ENCODE measurements at regions not wholly inside any gene's neighbourhood (a gene's known extent, or its start where the extent isn't known, plus 50 kb on each side); places are given as distances from the start of the nearest gene placed in this dataset.

DNA sequence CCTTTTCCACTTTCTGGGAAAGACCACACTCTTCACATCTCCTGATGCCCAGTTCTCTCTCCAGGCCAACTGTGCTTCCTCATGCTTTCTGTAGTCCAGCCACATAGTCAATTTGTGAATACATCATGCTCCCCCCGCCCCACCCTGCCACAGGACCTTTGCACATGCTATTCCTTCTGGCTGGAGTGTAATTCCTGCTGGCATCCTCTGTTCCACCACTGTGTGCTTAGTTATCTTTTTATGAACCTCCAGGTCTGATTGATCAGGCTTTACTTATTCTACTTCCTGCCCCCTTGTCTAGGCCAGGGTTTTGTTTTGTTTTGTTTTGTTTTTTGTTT, 372.6 kb upstream of the RIOK2 start:
- H3F3A ChIP-seq (ENCODE audit: insufficient read depth, low read length, poor library complexity, severe bottlenecking), result peaks cover 5% of the 10 kb centered on the region
- H4K20me1 ChIP-seq (ENCODE audit: insufficient read depth), result no peaks in the 10 kb centered on the region
- H3K9ac ChIP-seq (ENCODE audit: low read length), result no peak overlapping the region
- no peaks in the 10 kb centered on the region for H3K27me3 ChIP-seq (ENCODE audit: insufficient read depth, low read depth, low read length)
- no peak overlapping the region for H2AFZ ChIP-seq (ENCODE audit: low read depth, low read length)
- no peaks in the 10 kb centered on the region for H3K79me2 ChIP-seq (replicated peaks; ENCODE audit: insufficient read depth, low read length)
- H3K4me2 ChIP-seq (ENCODE audit: low read length), result no peak overlapping the region
- no peaks in the 10 kb centered on the region for H3K36me3 ChIP-seq (ENCODE audit: insufficient read depth, low read length)
- H3K9me2 ChIP-seq (ENCODE audit: insufficient read depth, low read length), result no peaks in the 10 kb centered on the region
- H3K27ac ChIP-seq (ENCODE audit: low read length), result no peak overlapping the region
- no peak overlapping the region for H3K4me3 ChIP-seq (ENCODE audit: low read length)
- H3K9me3 ChIP-seq (ENCODE audit: low read length), result no peaks in the 10 kb centered on the region
- TF ChIP-seq, protein P1, sequence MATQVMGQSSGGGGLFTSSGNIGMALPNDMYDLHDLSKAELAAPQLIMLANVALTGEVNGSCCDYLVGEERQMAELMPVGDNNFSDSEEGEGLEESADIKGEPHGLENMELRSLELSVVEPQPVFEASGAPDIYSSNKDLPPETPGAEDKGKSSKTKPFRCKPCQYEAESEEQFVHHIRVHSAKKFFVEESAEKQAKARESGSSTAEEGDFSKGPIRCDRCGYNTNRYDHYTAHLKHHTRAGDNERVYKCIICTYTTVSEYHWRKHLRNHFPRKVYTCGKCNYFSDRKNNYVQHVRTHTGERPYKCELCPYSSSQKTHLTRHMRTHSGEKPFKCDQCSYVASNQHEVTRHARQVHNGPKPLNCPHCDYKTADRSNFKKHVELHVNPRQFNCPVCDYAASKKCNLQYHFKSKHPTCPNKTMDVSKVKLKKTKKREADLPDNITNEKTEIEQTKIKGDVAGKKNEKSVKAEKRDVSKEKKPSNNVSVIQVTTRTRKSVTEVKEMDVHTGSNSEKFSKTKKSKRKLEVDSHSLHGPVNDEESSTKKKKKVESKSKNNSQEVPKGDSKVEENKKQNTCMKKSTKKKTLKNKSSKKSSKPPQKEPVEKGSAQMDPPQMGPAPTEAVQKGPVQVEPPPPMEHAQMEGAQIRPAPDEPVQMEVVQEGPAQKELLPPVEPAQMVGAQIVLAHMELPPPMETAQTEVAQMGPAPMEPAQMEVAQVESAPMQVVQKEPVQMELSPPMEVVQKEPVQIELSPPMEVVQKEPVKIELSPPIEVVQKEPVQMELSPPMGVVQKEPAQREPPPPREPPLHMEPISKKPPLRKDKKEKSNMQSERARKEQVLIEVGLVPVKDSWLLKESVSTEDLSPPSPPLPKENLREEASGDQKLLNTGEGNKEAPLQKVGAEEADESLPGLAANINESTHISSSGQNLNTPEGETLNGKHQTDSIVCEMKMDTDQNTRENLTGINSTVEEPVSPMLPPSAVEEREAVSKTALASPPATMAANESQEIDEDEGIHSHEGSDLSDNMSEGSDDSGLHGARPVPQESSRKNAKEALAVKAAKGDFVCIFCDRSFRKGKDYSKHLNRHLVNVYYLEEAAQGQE (IDR thresholded peaks at IDR 0.05; ENCODE audit: borderline replicate concordance), result no peak
- TF ChIP-seq EZH2 (IDR thresholded peaks at IDR 0.05; ENCODE audit: borderline replicate concordance, insufficient read depth, low read length, poor library complexity, severe bottlenecking), result no peak
- no peak for TF ChIP-seq RAD21 (conservative IDR thresholded peaks at IDR 0.05)

DNA sequence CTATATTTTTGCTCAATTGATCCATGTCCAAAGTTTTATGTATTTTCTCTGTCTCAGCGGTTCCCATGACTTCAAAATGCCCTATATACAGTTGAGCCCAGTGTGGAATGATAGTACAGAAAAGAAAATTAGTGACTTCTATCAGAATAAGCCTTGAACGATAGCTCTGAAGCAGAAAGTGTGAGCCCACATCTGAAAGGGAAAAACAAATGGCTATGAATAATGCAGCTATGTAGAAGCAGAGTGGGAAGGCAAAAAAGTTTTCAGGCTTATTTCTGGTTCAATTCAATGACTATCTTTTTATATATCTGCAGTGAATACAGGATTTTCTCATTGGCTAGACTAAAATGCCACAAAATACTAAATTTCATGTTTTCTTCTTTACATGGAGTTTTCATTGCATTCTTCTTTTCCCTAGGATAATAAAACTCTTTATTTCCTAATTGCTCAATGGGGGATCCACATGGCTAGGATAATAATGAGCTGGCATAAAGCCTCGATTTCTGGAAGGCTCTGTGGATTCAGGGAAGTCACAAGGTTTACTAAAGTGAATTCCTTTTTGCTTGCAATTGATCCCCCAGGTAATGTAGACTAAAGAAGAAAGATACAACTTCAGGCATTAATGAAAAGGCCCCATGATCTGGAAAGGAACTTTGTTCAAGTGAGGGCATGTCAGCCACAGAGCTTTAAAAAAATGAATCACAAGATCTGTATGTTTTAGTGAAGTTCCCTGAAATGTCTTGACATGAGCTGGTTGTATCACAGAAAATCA, 377.0 kb upstream of the RIOK2 start:
- no peak overlapping the region for H3K9ac ChIP-seq (ENCODE audit: low read length)
- H3K79me2 ChIP-seq (replicated peaks; ENCODE audit: insufficient read depth, low read length), result no peaks in the 10 kb centered on the region
- H3K36me3 ChIP-seq (ENCODE audit: insufficient read depth, low read length), result no peaks in the 10 kb centered on the region
- no peaks in the 10 kb centered on the region for H4K20me1 ChIP-seq (ENCODE audit: insufficient read depth)
- no peak overlapping the region for H3K4me2 ChIP-seq (ENCODE audit: low read length)
- H2AFZ ChIP-seq (ENCODE audit: low read depth, low read length), result no peak overlapping the region
- H3F3A ChIP-seq (ENCODE audit: insufficient read depth, low read length, poor library complexity, severe bottlenecking), result no peaks in the 10 kb centered on the region
- H3K9me2 ChIP-seq (ENCODE audit: insufficient read depth, low read length), result no peaks in the 10 kb centered on the region
- H3K9me3 ChIP-seq (ENCODE audit: low read length), result no peaks in the 10 kb centered on the region
- no peak for TF ChIP-seq EZH2 (IDR thresholded peaks at IDR 0.05; ENCODE audit: borderline replicate concordance, insufficient read depth, low read length, poor library complexity, severe bottlenecking)
- no peak for TF ChIP-seq SMC3 (conservative IDR thresholded peaks at IDR 0.05; ENCODE audit: poor library complexity)
- no peak for TF ChIP-seq MXI1 (conservative IDR thresholded peaks at IDR 0.05; ENCODE audit: poor library complexity, severe bottlenecking)
- TF ChIP-seq, protein P2, sequence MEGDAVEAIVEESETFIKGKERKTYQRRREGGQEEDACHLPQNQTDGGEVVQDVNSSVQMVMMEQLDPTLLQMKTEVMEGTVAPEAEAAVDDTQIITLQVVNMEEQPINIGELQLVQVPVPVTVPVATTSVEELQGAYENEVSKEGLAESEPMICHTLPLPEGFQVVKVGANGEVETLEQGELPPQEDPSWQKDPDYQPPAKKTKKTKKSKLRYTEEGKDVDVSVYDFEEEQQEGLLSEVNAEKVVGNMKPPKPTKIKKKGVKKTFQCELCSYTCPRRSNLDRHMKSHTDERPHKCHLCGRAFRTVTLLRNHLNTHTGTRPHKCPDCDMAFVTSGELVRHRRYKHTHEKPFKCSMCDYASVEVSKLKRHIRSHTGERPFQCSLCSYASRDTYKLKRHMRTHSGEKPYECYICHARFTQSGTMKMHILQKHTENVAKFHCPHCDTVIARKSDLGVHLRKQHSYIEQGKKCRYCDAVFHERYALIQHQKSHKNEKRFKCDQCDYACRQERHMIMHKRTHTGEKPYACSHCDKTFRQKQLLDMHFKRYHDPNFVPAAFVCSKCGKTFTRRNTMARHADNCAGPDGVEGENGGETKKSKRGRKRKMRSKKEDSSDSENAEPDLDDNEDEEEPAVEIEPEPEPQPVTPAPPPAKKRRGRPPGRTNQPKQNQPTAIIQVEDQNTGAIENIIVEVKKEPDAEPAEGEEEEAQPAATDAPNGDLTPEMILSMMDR (IDR thresholded peaks at IDR 0.05; ENCODE audit: poor library complexity, severe bottlenecking), result no peak
- no peak for TF ChIP-seq RAD21 (conservative IDR thresholded peaks at IDR 0.05)
- TF ChIP-seq EP300 (conservative IDR thresholded peaks at IDR 0.05; ENCODE audit: poor library complexity, severe bottlenecking), result no peak
- TF ChIP-seq, protein P1 (IDR thresholded peaks at IDR 0.05; ENCODE audit: borderline replicate concordance), result no peak
- no peak for TF ChIP-seq POLR2AphosphoS5 (IDR thresholded peaks at IDR 0.05)
- no peak for TF ChIP-seq TAF1 (IDR thresholded peaks at IDR 0.05; ENCODE audit: low read depth)
- no peak overlapping the region for H3K4me3 ChIP-seq (ENCODE audit: low read length)
- no peaks in the 10 kb centered on the region for H3K27me3 ChIP-seq (ENCODE audit: insufficient read depth, low read depth, low read length)
- no peak overlapping the region for H3K27ac ChIP-seq (ENCODE audit: low read length)
